CD8-positive, alpha-beta memory T cell (primary cell): ENCODE measurements at regions not wholly inside any gene's neighbourhood (a gene's known extent, or its start where the extent isn't known, plus 50 kb on each side); places are given as distances from the start of the nearest gene placed in this dataset.

Source experiments
- CTCF ChIA-PET: fragments of 350-600 bp; sonication (Branson Sonifier 250); formaldehyde crosslinking; loops from one replicate; lab custom pipeline; 2021; ENCODE audit warnings: antibody characterized with exemption; lab: Charles Lee
- POLR2A ChIA-PET: fragments of 350-600 bp; sonication (Branson Sonifier 250); formaldehyde crosslinking; loops from one replicate; lab custom pipeline; 2021; ENCODE audit warnings: antibody characterized with exemption; lab: Charles Lee
- DNase-seq, 5 donors: peaks; one replicate each; pipeline versions ENCODE4 v3.0.0 to v3.0.0-alpha.2; 2020 to 2022; ENCODE audit warnings: mixed read lengths in 1 of 5
- H3K27ac ChIP-seq: one replicate; pipeline ENCODE4 v1.7.0; 2013; ENCODE audit warnings: low read depth, mild to moderate bottlenecking, low read length, moderate library complexity
- H3K27me3 ChIP-seq: 2 replicates; pipeline ENCODE4 v1.7.0; 2013; ENCODE audit warnings: low read length, mild to moderate bottlenecking; ENCODE audit not compliant: insufficient read depth, poor library complexity, severe bottlenecking
- H3K36me3 ChIP-seq: 2 replicates; pipeline ENCODE4 v1.7.0; 2013; ENCODE audit warnings: mild to moderate bottlenecking, low read length, moderate library complexity; ENCODE audit not compliant: insufficient read depth
- H3K4me1 ChIP-seq: 2 replicates; pipeline ENCODE4 v1.7.0; 2013; ENCODE audit warnings: mild to moderate bottlenecking, low read length, moderate library complexity; ENCODE audit not compliant: insufficient read depth
- H3K4me3 ChIP-seq: 2 replicates; pipeline ENCODE4 v1.7.0; 2013; ENCODE audit warnings: mild to moderate bottlenecking, low read length
- H3K9me3 ChIP-seq: 2 replicates; pipeline ENCODE4 v1.7.0; 2013; ENCODE audit warnings: mild to moderate bottlenecking, low read length
- H3K27ac Mint-ChIP-seq, 8 donors: one replicate each; pipeline ENCODE4 v1.8.0; 2020 to 2021; ENCODE audit warnings: mixed read lengths in 8 of 8, mild to moderate bottlenecking in 6 of 8, inconsistent platforms in 3 of 8, moderate library complexity in 3 of 8
- H3K27me3 Mint-ChIP-seq, 2 donors: one replicate each; pipeline ENCODE4 v1.8.0; 2020 to 2021; ENCODE audit warnings: mixed read lengths in 2 of 2, mild to moderate bottlenecking in 1 of 2, moderate library complexity in 1 of 2
- H3K36me3 Mint-ChIP-seq, 3 donors: one replicate each; pipeline ENCODE4 v1.8.0; 2020 to 2021; ENCODE audit warnings: mixed read lengths in 3 of 3, inconsistent platforms in 1 of 3, mild to moderate bottlenecking in 1 of 3
- H3K4me1 Mint-ChIP-seq, 3 donors: one replicate each; pipeline ENCODE4 v1.8.0; 2020 to 2021; ENCODE audit warnings: mixed read lengths in 3 of 3, inconsistent platforms in 1 of 3, mild to moderate bottlenecking in 1 of 3
- H3K4me3 Mint-ChIP-seq, 7 donors: one replicate each; pipeline ENCODE4 v1.8.0; 2020 to 2021; ENCODE audit warnings: mixed read lengths in 7 of 7, mild to moderate bottlenecking in 6 of 7, moderate library complexity in 4 of 7, inconsistent platforms in 2 of 7
- H3K9me3 Mint-ChIP-seq, 5 donors: one replicate each; pipeline ENCODE4 v1.8.0; 2020 to 2022; ENCODE audit warnings: mixed read lengths in 5 of 5, mild to moderate bottlenecking in 3 of 5, moderate library complexity in 2 of 5, inconsistent platforms in 1 of 5

- ChIA-PET CTCF (no interaction called here), POLR2A (no interaction called here)
- Histone ChIP-seq H3K27me3 (peaks cover 4% of the 10 kb centered on the region), H3K36me3 (no peaks in the 10 kb centered on the region), H3K27ac (no peak overlapping the region), H3K4me3 (no peak overlapping the region), H3K4me1 (no peaks in the 10 kb centered on the region), H3K9me3 (no peaks in the 10 kb centered on the region)
- Mint-ChIP-seq H3K4me3 (no peak overlapping the region), H3K27ac (no peak overlapping the region), H3K9me3 (peaks cover 0 to 7% (median under 1%) of the 10 kb centered on the region in 5 donors), H3K27me3 (peaks cover 17 to 39% of the 10 kb centered on the region in 2 donors), H3K36me3 (peaks cover 0 to 6% (median 1%) of the 10 kb centered on the region in 3 donors), H3K4me1 (no peaks in the 10 kb centered on the region)
- DNase-seq: no peak
Measured at GRCh38 chr14:104343690-104344640, 205.6 kb downstream of the KIF26A start.

DNA sequence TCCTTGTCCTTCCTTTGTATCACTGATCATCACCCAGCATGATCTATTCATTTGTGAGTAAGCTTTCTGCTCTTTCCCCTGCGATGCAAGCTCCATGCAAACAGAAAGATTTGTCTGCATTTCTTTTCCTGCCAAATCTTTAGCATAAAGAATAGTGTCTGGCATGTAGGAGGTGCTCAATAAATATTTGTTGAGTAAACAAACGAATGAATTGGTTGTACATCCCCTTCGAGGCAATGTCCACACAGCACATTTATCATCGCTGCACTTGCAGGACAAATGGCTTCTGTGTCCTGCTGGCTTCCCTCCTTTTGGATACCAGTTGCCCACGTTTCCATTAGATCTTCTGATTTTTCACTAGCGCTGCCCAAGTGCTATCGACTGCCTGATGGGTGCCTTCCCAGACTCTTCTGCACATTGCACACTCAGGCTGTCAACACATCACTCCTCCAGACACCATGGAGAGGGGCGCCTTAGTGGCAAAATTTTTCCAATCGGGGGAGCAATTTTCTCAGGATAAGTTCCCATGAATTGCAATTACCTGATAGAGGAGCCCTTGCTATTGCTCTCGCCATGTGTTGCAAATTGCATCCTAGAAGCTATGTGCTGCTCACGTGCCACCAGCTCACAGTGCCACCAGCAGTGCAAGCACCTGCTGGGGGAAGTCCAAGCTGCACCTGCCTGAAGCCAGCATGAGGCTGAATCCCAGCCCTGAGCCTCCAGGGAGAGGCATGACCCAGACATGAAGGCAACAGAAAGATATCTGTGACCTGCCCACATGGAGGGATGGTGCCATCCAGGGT is 206.6 kb downstream of the KIF26A start:
- Mint-ChIP-seq H3K27me3 (peaks cover 17 to 34% of the 10 kb centered on the region in 2 donors), H3K27ac (peak overlapping the region in 2 of 8 donors; percentile 23 to 64), H3K4me3 (no peak overlapping the region), H3K36me3 (peaks cover 0 to 3% (median 1%) of the 10 kb centered on the region in 3 donors), H3K9me3 (peaks cover 0 to 4% (median 0%) of the 10 kb centered on the region in 5 donors), H3K4me1 (no peaks in the 10 kb centered on the region)
- no peaks in the 10 kb centered on the region for H3K36me3 ChIP-seq
- no peaks in the 10 kb centered on the region for H3K4me1 ChIP-seq
- no peaks in the 10 kb centered on the region for H3K9me3 ChIP-seq
- H3K27ac ChIP-seq: no peak overlapping the region
- H3K4me3 ChIP-seq: no peak overlapping the region
- H3K27me3 ChIP-seq: peaks cover 4% of the 10 kb centered on the region
- no peak for DNase-seq
- ChIA-PET CTCF (no interaction called here), POLR2A (no interaction called here)

DNA sequence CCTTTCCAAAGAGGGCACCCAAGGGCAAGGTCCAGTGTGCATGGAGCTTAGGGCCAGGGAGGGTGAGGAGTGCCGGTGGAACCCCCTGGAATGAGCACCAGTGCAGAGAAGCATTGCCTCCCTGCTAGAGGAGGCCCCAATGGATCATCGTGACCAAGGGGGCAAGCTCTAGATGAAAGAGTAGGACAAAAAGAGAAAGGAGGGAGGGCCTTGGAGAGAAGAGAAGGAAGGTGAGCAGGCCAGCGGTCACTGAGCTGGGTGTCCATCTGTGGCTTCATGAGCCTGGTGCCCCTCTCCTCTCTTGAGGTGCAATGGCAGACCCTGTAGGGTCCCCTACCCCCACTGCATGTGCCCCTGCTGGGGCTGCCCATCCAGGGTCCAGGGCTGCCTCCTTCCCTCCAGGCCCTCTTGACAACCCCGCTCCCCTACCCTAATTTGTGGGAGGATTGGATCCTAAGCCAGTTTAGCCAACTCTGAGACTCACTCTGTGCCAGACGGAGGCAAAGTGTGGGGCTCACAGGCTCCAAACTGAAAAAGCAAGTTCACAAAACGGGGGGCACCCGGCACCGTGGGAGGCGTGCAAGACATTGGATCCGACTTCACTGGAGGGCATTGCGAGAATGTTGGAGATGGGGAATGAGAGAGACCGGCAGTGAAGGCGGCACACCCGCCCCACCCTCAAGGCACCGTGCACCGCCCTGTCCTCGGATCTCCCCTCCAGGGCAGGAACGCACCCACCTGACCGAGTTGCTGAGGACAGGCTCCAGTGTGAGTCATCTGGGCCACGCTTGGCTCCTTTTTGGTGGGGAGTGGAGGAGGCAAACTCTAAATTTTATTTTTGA is 207.5 kb downstream of the KIF26A start:
- no peaks in the 10 kb centered on the region for H3K9me3 ChIP-seq
- H3K36me3 Mint-ChIP-seq: peaks cover 0 to 1% (median 0%) of the 10 kb centered on the region in 3 donors
- ChIA-PET CTCF (no interaction called here), POLR2A (no interaction called here)
- no peak overlapping the region for H3K4me3 ChIP-seq
- H3K9me3 Mint-ChIP-seq: no peaks in the 10 kb centered on the region
- peaks cover 4% of the 10 kb centered on the region for H3K27me3 ChIP-seq
- H3K27me3 Mint-ChIP-seq: peaks cover 17 to 26% of the 10 kb centered on the region in 2 donors
- no peak overlapping the region for H3K4me3 Mint-ChIP-seq
- H3K36me3 ChIP-seq: no peaks in the 10 kb centered on the region
- peak overlapping the region in 1 of 8 donors; percentile 23 for H3K27ac Mint-ChIP-seq
- no peaks in the 10 kb centered on the region for H3K4me1 ChIP-seq
- no peak for DNase-seq
- no peaks in the 10 kb centered on the region for H3K4me1 Mint-ChIP-seq
- no peak overlapping the region for H3K27ac ChIP-seq

GRCh38 chr14:104346608-104347007 is 208.2 kb downstream of the KIF26A start:
- H3K27ac ChIP-seq: no peak overlapping the region
- no peak overlapping the region for H3K4me3 Mint-ChIP-seq
- H3K4me1 ChIP-seq: no peaks in the 10 kb centered on the region
- no peaks in the 10 kb centered on the region for H3K9me3 Mint-ChIP-seq
- no peak for DNase-seq
- no peak overlapping the region for H3K27ac Mint-ChIP-seq
- POLR2A ChIA-PET: no interaction called here
- CTCF ChIA-PET: no interaction called here
- H3K4me1 Mint-ChIP-seq: no peaks in the 10 kb centered on the region
- H3K27me3 Mint-ChIP-seq: peaks cover 19 to 21% of the 10 kb centered on the region in 2 donors
- no peaks in the 10 kb centered on the region for H3K9me3 ChIP-seq
- H3K36me3 ChIP-seq: no peaks in the 10 kb centered on the region
- H3K36me3 Mint-ChIP-seq: peaks cover 0 to 1% (median 0%) of the 10 kb centered on the region in 3 donors
- H3K4me3 ChIP-seq: no peak overlapping the region
- H3K27me3 ChIP-seq: peaks cover 4% of the 10 kb centered on the region

DNA sequence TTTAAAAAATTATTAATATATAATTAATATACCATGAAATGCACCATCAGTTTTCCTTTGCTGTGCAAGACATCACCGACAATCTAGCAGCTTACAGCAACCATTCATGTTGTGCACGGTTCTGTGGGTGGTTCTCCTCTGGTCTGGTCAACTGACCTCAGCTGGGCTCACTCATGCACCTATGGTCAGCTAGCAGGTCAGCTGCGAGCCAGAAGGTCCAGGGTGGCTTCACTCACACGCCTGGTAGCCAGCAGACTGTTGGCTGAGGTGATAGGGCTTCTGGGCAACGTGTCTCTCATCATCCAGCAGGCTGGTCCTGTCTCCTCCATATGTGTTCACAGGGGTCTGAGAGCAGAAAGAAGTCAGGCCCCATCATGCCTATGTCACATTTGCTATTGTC is 210.4 kb downstream of the KIF26A start:
- H3K4me3 ChIP-seq: no peak overlapping the region
- ChIA-PET CTCF (no interaction called here), POLR2A (no interaction called here)
- Mint-ChIP-seq H3K4me3 (no peak overlapping the region), H3K36me3 (peaks cover 0 to 1% (median 0%) of the 10 kb centered on the region in 3 donors), H3K27ac (no peak overlapping the region), H3K4me1 (no peaks in the 10 kb centered on the region), H3K27me3 (peaks cover 18 to 22% of the 10 kb centered on the region in 2 donors), H3K9me3 (peaks cover 0 to 2% (median 0%) of the 10 kb centered on the region in 5 donors)
- no peaks in the 10 kb centered on the region for H3K36me3 ChIP-seq
- no peaks in the 10 kb centered on the region for H3K9me3 ChIP-seq
- H3K4me1 ChIP-seq: no peaks in the 10 kb centered on the region
- no peak overlapping the region for H3K27ac ChIP-seq
- DNase-seq: peak in 1 of 5 donors; percentile 34
- peaks cover 4% of the 10 kb centered on the region for H3K27me3 ChIP-seq

DNA sequence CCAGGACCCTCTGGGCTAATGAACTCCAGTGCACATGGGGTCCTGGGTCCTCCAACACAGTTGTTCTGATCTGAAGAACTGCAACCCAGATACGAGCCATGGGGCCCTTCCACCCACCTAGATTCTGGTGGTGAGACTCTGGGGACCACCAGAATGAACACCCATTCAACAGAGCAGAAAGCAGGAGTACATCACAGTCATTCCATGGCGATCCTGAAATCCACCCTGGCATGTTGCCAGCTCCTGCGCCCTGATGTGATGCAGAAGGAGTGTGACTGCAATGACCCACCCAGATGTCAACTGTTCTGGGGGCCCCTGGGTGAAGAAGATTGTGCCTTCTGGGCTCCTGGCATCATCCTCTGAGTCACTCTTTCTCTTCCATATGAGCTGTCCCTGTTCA is 211.6 kb downstream of the KIF26A start:
- no peaks in the 10 kb centered on the region for H3K4me1 Mint-ChIP-seq
- H3K36me3 ChIP-seq: no peaks in the 10 kb centered on the region
- H3K27me3 Mint-ChIP-seq: peaks cover 12 to 16% of the 10 kb centered on the region in 2 donors
- H3K36me3 Mint-ChIP-seq: peaks cover 0 to 1% (median 0%) of the 10 kb centered on the region in 3 donors
- H3K4me3 ChIP-seq: no peak overlapping the region
- no peaks in the 10 kb centered on the region for H3K4me1 ChIP-seq
- ChIA-PET POLR2A (no interaction called here), CTCF (no interaction called here)
- peaks cover 0 to 2% (median 0%) of the 10 kb centered on the region in 5 donors for H3K9me3 Mint-ChIP-seq
- H3K27ac ChIP-seq: no peak overlapping the region
- no peak overlapping the region for H3K27ac Mint-ChIP-seq
- H3K27me3 ChIP-seq: peaks cover 4% of the 10 kb centered on the region
- peak in 1 of 5 donors; percentile 0 for DNase-seq
- H3K9me3 ChIP-seq: no peaks in the 10 kb centered on the region
- H3K4me3 Mint-ChIP-seq: no peak overlapping the region

DNA sequence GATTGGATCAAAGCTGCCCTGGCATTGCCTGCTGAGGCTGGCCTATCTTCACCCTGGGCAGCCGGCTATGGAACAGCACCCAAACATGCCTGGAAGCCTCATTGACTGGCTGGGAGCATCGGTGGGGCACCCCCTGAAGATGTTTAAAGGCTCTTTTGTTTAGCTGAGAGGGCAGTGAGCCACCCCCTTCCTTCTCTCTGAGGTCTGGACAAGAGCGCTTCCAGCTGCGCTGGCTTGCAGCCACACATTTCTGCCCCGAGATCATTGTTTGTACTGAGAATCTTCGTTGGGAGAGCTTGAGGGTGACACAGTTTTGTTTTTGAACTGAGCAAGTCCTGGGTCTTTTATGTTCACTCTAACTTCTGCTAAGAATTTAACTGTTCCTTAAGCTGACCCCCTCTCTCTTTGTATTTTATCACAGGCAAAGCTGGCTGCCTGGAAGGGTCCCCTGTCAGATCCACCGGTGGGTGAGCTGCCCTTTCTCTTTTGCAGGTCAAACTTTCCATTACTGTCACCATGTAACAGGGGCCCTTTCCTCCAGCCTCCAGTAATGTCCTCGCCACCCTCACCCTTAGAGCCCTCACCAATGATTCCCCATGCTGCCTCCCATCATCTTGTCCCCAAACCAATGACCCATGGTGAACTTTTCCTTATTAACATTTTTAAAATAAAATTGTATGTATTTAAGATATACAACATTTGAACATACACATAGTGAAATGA is 212.2 kb downstream of the KIF26A start:
- Histone ChIP-seq H3K4me3 (no peak overlapping the region), H3K27me3 (peaks cover 2% of the 10 kb centered on the region), H3K4me1 (no peaks in the 10 kb centered on the region), H3K27ac (no peak overlapping the region), H3K9me3 (no peaks in the 10 kb centered on the region), H3K36me3 (no peaks in the 10 kb centered on the region)
- DNase-seq: no peak
- Mint-ChIP-seq H3K36me3 (peaks cover 0 to 1% (median 0%) of the 10 kb centered on the region in 3 donors), H3K27ac (no peak overlapping the region), H3K9me3 (peaks cover 0 to 2% (median 0%) of the 10 kb centered on the region in 5 donors), H3K4me1 (no peaks in the 10 kb centered on the region), H3K27me3 (peaks cover 8 to 18% of the 10 kb centered on the region in 2 donors), H3K4me3 (no peak overlapping the region)
- CTCF ChIA-PET: no interaction called here
- POLR2A ChIA-PET: no interaction called here
